Adrenal gland (tissue), 9 donors: ENCODE measurements at regions not wholly inside any gene's neighbourhood (a gene's known extent, or its start where the extent isn't known, plus 50 kb on each side); places are given as distances from the start of the nearest gene placed in this dataset.

ENCODE experiments used
- DNase-seq, 7 donors: peaks; one replicate each; pipeline ENCODE4 v3.0.0-alpha.2; 2019 to 2020
- H3K27ac ChIP-seq, 5 donors: fragments of 200-600 bp; sonication (generic) in 4 of 5; 1 replicate in 3 of 5; 2 replicates in 2 of 5; pipeline versions ENCODE4 v1.5.1 to v1.8.0; 2016 to 2020; ENCODE audit warnings: mild to moderate bottlenecking in 1 of 5
- H3K27me3 ChIP-seq: fragments of 200-600 bp; 2 replicates; pipeline ENCODE4 v1.8.0; 2021
- H3K36me3 ChIP-seq, 2 donors: fragments of 200-600 bp; replicated peaks in 1 of 2; 1 replicate in 1 of 2; 2 replicates in 1 of 2; pipeline versions ENCODE4 v1.5.1 to v1.8.0; 2018 to 2022
- H3K4me1 ChIP-seq, 2 donors: fragments of 200-600 bp; replicated peaks in 1 of 2; 1 replicate in 1 of 2; 2 replicates in 1 of 2; pipeline versions ENCODE4 v1.5.1 to v1.8.0; 2018 to 2021
- H3K4me3 ChIP-seq, 4 donors: fragments of 200-600 bp; sonication (generic) in 3 of 4; one replicate each; pipeline ENCODE4 v1.5.1; 2016 to 2018
- H3K9me3 ChIP-seq, 3 donors: fragments of 200-600 bp; sonication (generic) in 1 of 3; replicated peaks in 1 of 3; 1 replicate in 2 of 3; 2 replicates in 1 of 3; pipeline versions ENCODE4 v1.5.1 to v1.8.0; 2016 to 2021
- POLR2A ChIP-seq, 2 donors: fragments of 450-650 bp; IDR thresholded peaks; one replicate each; pipeline ENCODE4 v1.6.1; 2017; ENCODE audit warnings: antibody characterized with exemption in 2 of 2, mild to moderate bottlenecking in 2 of 2, moderate library complexity in 1 of 2
- WGBS, 4 donors: extraction: QIAGEN DNeasy Blood & Tissue Kit in 2 of 4; methylation state at CpG; one replicate each; pipeline versions ENCODE4 v1.1.5 to v1.1.7; 2013 to 2017; 5-methylcytosine and 5-hydroxymethylcytosine counted together
- intact Hi-C, 2 donors: fragments of 100-400 bp; cut with DNase I; formaldehyde crosslinking; loops; one replicate each; pipeline versions ENCODE4 v1.14.1 to v1.15.0; 2022 to 2023
- TF ChIP-seq, protein P1 (sequence below), 6 experiments: fragments of 450-650 bp in 4 of 6; fragments of 200-600 bp in 2 of 6; sonication (generic) in 1 of 6; IDR thresholded peaks; 1 replicate in 5 of 6; 2 replicates in 1 of 6; pipeline versions ENCODE4 v1.5.1 to v1.8.0; 2016 to 2021; ENCODE audit warnings: antibody characterized with exemption in 6 of 6, mild to moderate bottlenecking in 2 of 6, moderate library complexity in 1 of 6
- donor health status: healthy with polysubstance abuse.
- donor health status: Bipolar disorder and iron deficiency.
- donor health status: DM: yes; HTN: yes; CAD: no.
- donor health status: DM: no; HTN: no; CAD: no.
- donor health status: DM: no; HTN: no; CAD: no.

DNA sequence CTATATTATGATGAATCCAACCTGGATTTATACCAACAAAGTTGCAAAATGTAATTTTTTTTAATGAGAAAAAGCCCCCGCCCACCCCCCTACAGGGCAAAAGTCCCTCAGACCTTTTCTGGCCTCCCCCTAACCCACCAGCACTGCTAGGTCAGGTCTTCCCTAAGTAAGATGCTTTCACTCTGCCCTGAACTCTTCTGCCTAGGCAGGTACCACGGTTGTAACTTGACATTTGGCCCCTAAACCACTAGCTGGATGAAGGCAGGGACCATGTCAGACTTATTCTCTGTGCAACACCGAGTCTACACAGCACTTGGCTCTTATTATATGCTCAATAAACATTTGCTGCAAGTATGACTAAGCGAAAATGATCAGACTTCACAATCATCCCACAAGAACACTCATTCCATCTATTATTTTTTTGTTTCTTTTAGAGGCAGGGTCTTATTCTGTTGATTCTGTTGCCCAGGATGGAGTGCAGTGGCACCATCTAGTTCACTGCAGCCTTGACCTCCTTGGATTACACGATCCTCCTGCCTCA lies 63.2 kb downstream of the SPRING1 start:
- Histone ChIP-seq H3K4me3 (no peak overlapping the region), H3K9me3 (no peaks in the 10 kb centered on the region), H3K27me3 (no peaks in the 10 kb centered on the region), H3K27ac (no peak overlapping the region), H3K36me3 (no peaks in the 10 kb centered on the region), H3K4me1 (no peaks in the 10 kb centered on the region)
- 80 to 90% (median 82%) methylated on average over 5 of the region's 5 CpGs for WGBS, 4 donors
- no peak for DNase-seq
- intact Hi-C loops = no loop called here
- TF ChIP-seq, protein P1, sequence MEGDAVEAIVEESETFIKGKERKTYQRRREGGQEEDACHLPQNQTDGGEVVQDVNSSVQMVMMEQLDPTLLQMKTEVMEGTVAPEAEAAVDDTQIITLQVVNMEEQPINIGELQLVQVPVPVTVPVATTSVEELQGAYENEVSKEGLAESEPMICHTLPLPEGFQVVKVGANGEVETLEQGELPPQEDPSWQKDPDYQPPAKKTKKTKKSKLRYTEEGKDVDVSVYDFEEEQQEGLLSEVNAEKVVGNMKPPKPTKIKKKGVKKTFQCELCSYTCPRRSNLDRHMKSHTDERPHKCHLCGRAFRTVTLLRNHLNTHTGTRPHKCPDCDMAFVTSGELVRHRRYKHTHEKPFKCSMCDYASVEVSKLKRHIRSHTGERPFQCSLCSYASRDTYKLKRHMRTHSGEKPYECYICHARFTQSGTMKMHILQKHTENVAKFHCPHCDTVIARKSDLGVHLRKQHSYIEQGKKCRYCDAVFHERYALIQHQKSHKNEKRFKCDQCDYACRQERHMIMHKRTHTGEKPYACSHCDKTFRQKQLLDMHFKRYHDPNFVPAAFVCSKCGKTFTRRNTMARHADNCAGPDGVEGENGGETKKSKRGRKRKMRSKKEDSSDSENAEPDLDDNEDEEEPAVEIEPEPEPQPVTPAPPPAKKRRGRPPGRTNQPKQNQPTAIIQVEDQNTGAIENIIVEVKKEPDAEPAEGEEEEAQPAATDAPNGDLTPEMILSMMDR (IDR thresholded peaks at IDR 0.05) = no peak
- TF ChIP-seq POLR2A (IDR thresholded peaks at IDR 0.05) = no peak

DNA sequence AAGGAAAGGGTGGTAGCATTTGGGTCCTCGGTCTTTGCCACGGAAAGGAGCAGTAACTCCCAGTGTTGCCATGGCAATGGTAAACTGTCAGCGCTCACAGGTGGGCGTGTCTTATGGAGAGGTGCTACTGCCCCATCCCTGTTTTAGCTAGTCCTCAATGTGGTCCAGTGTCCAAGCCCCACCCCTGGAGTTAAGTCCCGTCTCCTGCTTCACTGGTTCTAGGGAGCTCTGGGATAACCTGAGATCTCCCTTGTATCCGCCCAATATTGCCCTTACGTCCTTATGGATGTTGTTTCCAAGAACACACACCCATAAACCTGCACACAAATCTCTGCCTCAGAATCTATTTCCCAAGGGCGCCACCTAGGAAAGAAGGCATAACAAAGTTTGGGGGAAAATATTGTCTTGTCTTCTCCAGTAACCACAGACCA lies 64.2 kb downstream of the SPRING1 start:
- Histone ChIP-seq H3K27ac (no peak overlapping the region), H3K9me3 (no peaks in the 10 kb centered on the region), H3K4me3 (no peak overlapping the region), H3K27me3 (no peaks in the 10 kb centered on the region), H3K4me1 (no peaks in the 10 kb centered on the region), H3K36me3 (no peaks in the 10 kb centered on the region)
- DNase-seq = no peak
- intact Hi-C loops = no loop called here
- TF ChIP-seq, protein P1 (IDR thresholded peaks at IDR 0.05) = no peak
- no peak for TF ChIP-seq POLR2A (IDR thresholded peaks at IDR 0.05)
- WGBS, 4 donors = 77 to 90% (median 84%) methylated on average over 8 of the region's 8 CpGs

DNA sequence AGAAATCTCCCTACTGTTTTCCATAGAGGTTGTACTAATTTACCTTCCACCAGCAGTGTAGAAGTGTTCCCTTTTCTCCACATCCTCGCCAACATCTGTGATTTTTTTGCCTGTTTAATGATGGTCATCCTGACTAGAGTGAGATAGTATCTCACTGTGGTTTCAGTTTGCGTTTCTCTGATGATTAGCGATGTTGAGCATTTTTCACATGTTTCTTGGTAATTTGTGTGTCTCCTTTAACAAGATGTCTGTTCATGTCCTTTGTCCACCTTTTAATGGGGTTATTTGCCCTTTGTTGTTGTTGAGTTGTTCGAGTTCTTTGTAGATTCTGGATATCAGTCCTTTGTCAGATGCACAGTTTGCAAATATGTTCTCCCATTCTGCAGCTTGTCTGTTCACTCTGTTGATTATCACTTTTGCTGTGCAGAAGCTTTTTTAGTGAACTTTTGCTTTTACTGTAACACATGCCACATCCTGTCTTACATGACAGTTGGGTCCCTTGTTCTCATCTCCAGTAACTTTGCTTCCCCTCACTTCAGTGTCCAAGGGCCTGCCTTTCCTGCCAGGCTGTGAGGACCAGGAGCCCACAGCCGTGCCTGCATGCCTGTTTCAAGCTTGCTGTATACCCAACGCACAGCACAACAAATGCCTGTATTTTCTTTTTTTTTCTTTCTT lies 64.9 kb downstream of the SPRING1 start:
- H3K9me3 ChIP-seq = no peaks in the 10 kb centered on the region
- no peak overlapping the region for H3K27ac ChIP-seq
- H3K36me3 ChIP-seq = no peaks in the 10 kb centered on the region
- intact Hi-C loops = no loop called here
- WGBS, 4 donors = 59 to 70% (median 62%) methylated on average over 6 of the region's 6 CpGs
- H3K4me3 ChIP-seq = no peak overlapping the region
- TF ChIP-seq, protein P1 (IDR thresholded peaks at IDR 0.05) = no peak
- TF ChIP-seq POLR2A (IDR thresholded peaks at IDR 0.05) = no peak
- H3K4me1 ChIP-seq = no peaks in the 10 kb centered on the region
- no peak for DNase-seq
- H3K27me3 ChIP-seq = no peaks in the 10 kb centered on the region

DNA sequence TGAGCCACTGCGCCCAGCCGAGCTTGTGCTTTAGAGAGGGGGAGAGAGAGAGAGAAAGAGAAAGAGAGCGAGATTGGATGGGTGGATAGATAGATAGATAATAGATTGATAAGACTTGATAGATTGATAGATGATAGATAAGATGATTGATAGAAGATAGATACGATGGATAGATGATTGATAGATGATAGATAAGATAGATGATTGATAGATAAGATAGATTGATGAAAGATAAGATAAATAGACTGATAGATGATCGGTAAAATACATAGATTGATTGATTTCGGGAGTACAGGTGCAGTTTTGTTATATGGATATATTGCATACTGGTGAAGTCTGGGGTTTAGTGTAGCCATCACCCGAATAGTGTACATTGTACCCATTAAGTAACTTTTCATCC lies 65.9 kb downstream of the SPRING1 start:
- no peaks in the 10 kb centered on the region for H3K27me3 ChIP-seq
- no peak for DNase-seq
- H3K4me3 ChIP-seq = no peak overlapping the region
- no peak for TF ChIP-seq POLR2A (IDR thresholded peaks at IDR 0.05)
- TF ChIP-seq, protein P1 (IDR thresholded peaks at IDR 0.05) = no peak
- intact Hi-C loops = no loop called here
- H3K27ac ChIP-seq = no peak overlapping the region
- no peaks in the 10 kb centered on the region for H3K36me3 ChIP-seq
- no peaks in the 10 kb centered on the region for H3K4me1 ChIP-seq
- 71 to 75% (median 73%) methylated on average over 7 of the region's 7 CpGs for WGBS, 4 donors
- H3K9me3 ChIP-seq = no peaks in the 10 kb centered on the region
